NCI-H526 (cell line): ENCODE measurements at regions not wholly inside any gene's neighbourhood (a gene's known extent, or its start where the extent isn't known, plus 50 kb on each side); places are given as distances from the start of the nearest gene placed in this dataset.
A peak's percentile ranks its signal among the peaks of the same experiment; 100 is the strongest.

Source experiments
- DNase-seq, 2 experiments: peaks; one replicate each; lab custom pipeline; 2025; lab: John Stamatoyannopoulos, UW

- DNase-seq: no peak
These were observed 77.4 kb upstream of the CCL2 start for GRCh38 chr17:34177642-34178041.

GRCh38 chr17:34178092-34178491 is 77.0 kb upstream of the CCL2 start:
- DNase-seq: peak in 1 of 2 experiments; percentile 52

- DNase-seq: no peak
These were observed 72.9 kb upstream of the CCL2 start for GRCh38 chr17:34182036-34182803.

GRCh38 chr17:34195987-34196386 is 59.1 kb upstream of the CCL2 start:
- no peak for DNase-seq

GRCh38 chr17:34198519-34198918 is 56.6 kb upstream of the CCL2 start:
- no peak for DNase-seq

GRCh38 chr17:34199454-34199853 is 55.6 kb upstream of the CCL2 start:
- no peak for DNase-seq

GRCh38 chr17:34199932-34200534 is 55.1 kb upstream of the CCL2 start:
- peak; percentile 62 to 86 for DNase-seq

- no peak for DNase-seq
These were observed 53.9 kb upstream of the CCL2 start for GRCh38 chr17:34201225-34201624.

- no peak for DNase-seq
These were observed 53.3 kb upstream of the CCL2 start for GRCh38 chr17:34201767-34202166.

- DNase-seq: no peak
These were observed 52.0 kb upstream of the CCL2 start for GRCh38 chr17:34203018-34203638.

GRCh38 chr17:34204402-34204801 is 50.7 kb upstream of the CCL2 start:
- no peak for DNase-seq
